Panc1 (cell line): ENCODE measurements at regions not wholly inside any gene's neighbourhood (a gene's known extent, or its start where the extent isn't known, plus 50 kb on each side); places are given as distances from the start of the nearest gene placed in this dataset.

Experiments
- ATAC-seq: fragments of 200-7000 bp; cut with Tn5 transposase; 2 replicates; pipeline ENCODE4 v1.9.1; 2020; ENCODE audit warnings: mild to moderate bottlenecking, moderate library complexity
- BruUV-seq: library from RNA; stranded (reverse); fragments of 400-500 nt; replicated peaks from 2 replicates; lab custom pipeline; 2021; lab: Mats Ljungman, UMichigan
- CTCF ChIA-PET: fragments of 300-600 bp; sonication (Branson Sonifier 250); formaldehyde crosslinking; loops from one replicate; lab custom pipeline; 2022; ENCODE audit warnings: antibody characterized with exemption; lab: Charles Lee
- POLR2A ChIA-PET: fragments of 300-600 bp; sonication (Branson Sonifier 250); formaldehyde crosslinking; loops from one replicate; lab custom pipeline; 2022; ENCODE audit warnings: antibody characterized with exemption; lab: Charles Lee
- DNase-seq: peaks from one replicate; pipeline ENCODE4 v3.0.0-alpha.2; 2010; ENCODE audit warnings: low read depth, low spot score
- H3K27ac ChIP-seq: 2 replicates; pipeline ENCODE4 v1.5.1; 2011; ENCODE audit warnings: mild to moderate bottlenecking, low read length, inconsistent platforms
- H3K27me3 ChIP-seq: fragments of 200-500 bp; sonication (Bioruptor generic); 2 replicates; pipeline ENCODE4 v1.6.0; 2014; ENCODE audit warnings: low read length, inconsistent platforms; ENCODE audit not compliant: control insufficient read depth, insufficient read depth
- H3K36me3 ChIP-seq: fragments of 200-500 bp; sonication (Bioruptor generic); 2 replicates; pipeline ENCODE4 v1.5.1; 2014; ENCODE audit warnings: inconsistent platforms, mild to moderate bottlenecking, low read length, moderate library complexity; ENCODE audit not compliant: control insufficient read depth, insufficient read depth
- H3K4me1 ChIP-seq: 2 replicates; pipeline ENCODE4 v1.5.1; 2011; ENCODE audit warnings: inconsistent platforms, mild to moderate bottlenecking, low read length, moderate library complexity; ENCODE audit not compliant: control insufficient read depth, insufficient read depth
- H3K4me3 ChIP-seq, 2 experiments: 2 replicates each; pipeline ENCODE4 v1.5.1; 2011 to 2012; ENCODE audit warnings: low read depth in 2 of 2, low read length in 2 of 2, mild to moderate bottlenecking in 2 of 2, inconsistent platforms in 1 of 2, moderate library complexity in 1 of 2
- H3K9me3 ChIP-seq: fragments of 200-500 bp; sonication (Bioruptor generic); 2 replicates; pipeline ENCODE4 v1.5.1; 2014; ENCODE audit warnings: low read depth, mild to moderate bottlenecking, inconsistent platforms, low read length, moderate library complexity; ENCODE audit not compliant: control insufficient read depth, insufficient read depth
- POLR2AphosphoS5 ChIP-seq: IDR thresholded peaks from 2 replicates; pipeline ENCODE4 v1.6.1; 2012; ENCODE audit warnings: mild to moderate bottlenecking, low read depth, low read length, moderate library complexity
- REST ChIP-seq, 2 experiments: IDR thresholded peaks; 2 replicates each; pipeline ENCODE4 v1.6.1; 2011 to 2012; ENCODE audit warnings: low read depth in 2 of 2, control low read depth in 1 of 2, low read length in 1 of 2, mild to moderate bottlenecking in 1 of 2, moderate library complexity in 1 of 2; ENCODE audit not compliant: insufficient read depth in 1 of 2
- SIN3A ChIP-seq: IDR thresholded peaks from 2 replicates; pipeline ENCODE4 v1.6.1; 2012; ENCODE audit warnings: low read depth, mild to moderate bottlenecking, low read length, moderate library complexity, borderline replicate concordance; ENCODE audit not compliant: insufficient read depth
- TCF7L2 ChIP-seq: IDR thresholded peaks from 2 replicates; pipeline ENCODE4 v1.6.1; 2011; ENCODE audit warnings: mild to moderate bottlenecking, low read depth, low read length, inconsistent platforms
- in situ Hi-C: cut with HindIII; loops from 2 replicates; pipeline ENCODE4 v1.10.0; 2016; ENCODE audit warnings: low sequenced_read_pairs, low pct_unique_long_range_greater_than_20kb
- intact Hi-C: fragments of 100-400 bp; cut with micrococcal nuclease; formaldehyde crosslinking; loops from one replicate; pipeline ENCODE4 v1.10.0; 2022; ENCODE audit not compliant: unreplicated experiment
- TF ChIP-seq, protein P1 (sequence below): fragments of 450-650 bp; IDR thresholded peaks from 2 replicates; pipeline ENCODE4 v1.5.1; 2017; ENCODE audit warnings: mild to moderate bottlenecking

- in situ Hi-C loops: no loop called here
- POLR2A ChIA-PET: no interaction called here
These were observed 71.9 kb upstream of the PPP2R3B start for GRCh38 chrX:458631-459061.

DNA sequence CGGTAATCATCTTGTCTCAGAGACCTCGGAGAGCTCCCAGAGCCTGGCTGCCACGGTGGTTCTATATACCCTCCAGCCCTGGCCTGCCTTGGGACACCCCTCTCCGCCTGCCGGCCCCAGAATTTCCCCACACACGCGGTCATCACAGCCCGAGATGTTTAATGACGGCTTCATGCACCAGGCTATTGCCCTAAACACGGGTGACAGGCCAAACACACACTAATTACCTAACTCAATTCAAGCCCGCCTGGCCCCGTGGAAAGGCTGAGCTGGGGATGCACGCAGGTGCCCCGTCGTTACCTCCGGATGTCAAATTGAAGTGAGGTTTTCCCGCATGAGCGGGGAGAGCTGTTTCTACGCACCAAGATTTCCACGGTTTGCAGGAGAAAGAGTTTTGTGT, 72.9 kb upstream of the PPP2R3B start:
- ATAC-seq: no peak
- no peaks in the 10 kb centered on the region for H3K4me1 ChIP-seq
- POLR2A ChIA-PET: no interaction called here
- CTCF ChIA-PET: no interaction called here
- H3K27ac ChIP-seq: no peak overlapping the region
- no TSS peak for BruUV-seq
- in situ Hi-C loops (no loop called here), intact Hi-C loops (no loop called here)
- TF ChIP-seq SIN3A (no peak), POLR2AphosphoS5 (no peak), TCF7L2 (no peak), REST (IDR thresholded peaks at IDR 0.05; ENCODE audit: insufficient read depth in 1 of 2, low read depth in 2 of 2, low read length in 1 of 2) (no peak)
- TF ChIP-seq, protein P1, sequence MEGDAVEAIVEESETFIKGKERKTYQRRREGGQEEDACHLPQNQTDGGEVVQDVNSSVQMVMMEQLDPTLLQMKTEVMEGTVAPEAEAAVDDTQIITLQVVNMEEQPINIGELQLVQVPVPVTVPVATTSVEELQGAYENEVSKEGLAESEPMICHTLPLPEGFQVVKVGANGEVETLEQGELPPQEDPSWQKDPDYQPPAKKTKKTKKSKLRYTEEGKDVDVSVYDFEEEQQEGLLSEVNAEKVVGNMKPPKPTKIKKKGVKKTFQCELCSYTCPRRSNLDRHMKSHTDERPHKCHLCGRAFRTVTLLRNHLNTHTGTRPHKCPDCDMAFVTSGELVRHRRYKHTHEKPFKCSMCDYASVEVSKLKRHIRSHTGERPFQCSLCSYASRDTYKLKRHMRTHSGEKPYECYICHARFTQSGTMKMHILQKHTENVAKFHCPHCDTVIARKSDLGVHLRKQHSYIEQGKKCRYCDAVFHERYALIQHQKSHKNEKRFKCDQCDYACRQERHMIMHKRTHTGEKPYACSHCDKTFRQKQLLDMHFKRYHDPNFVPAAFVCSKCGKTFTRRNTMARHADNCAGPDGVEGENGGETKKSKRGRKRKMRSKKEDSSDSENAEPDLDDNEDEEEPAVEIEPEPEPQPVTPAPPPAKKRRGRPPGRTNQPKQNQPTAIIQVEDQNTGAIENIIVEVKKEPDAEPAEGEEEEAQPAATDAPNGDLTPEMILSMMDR: no peak
- no peak overlapping the region for H3K4me3 ChIP-seq
- H3K27me3 ChIP-seq: no peaks in the 10 kb centered on the region
- DNase-seq: no peak
- no peaks in the 10 kb centered on the region for H3K36me3 ChIP-seq
- H3K9me3 ChIP-seq: no peaks in the 10 kb centered on the region

More at GRCh38 chrX:458631-459061, 71.9 kb upstream of the PPP2R3B start:
- Histone ChIP-seq H3K27ac (no peak overlapping the region), H3K9me3 (no peaks in the 10 kb centered on the region), H3K4me1 (no peaks in the 10 kb centered on the region), H3K4me3 (no peak overlapping the region), H3K36me3 (no peaks in the 10 kb centered on the region), H3K27me3 (no peaks in the 10 kb centered on the region)
- DNase-seq (no peak), ATAC-seq (no peak)
- intact Hi-C loops: no loop called here
- no TSS peak for BruUV-seq
- TF ChIP-seq, protein P1: no peak
- no peak for TF ChIP-seq SIN3A
- TF ChIP-seq POLR2AphosphoS5: no peak
- TF ChIP-seq REST (IDR thresholded peaks at IDR 0.05; ENCODE audit: insufficient read depth in 1 of 2, low read depth in 2 of 2, low read length in 1 of 2): no peak
- TF ChIP-seq TCF7L2: no peak
- CTCF ChIA-PET: no interaction called here
